C4-2B (cell line): ENCODE measurements at regions not wholly inside any gene's neighbourhood (a gene's known extent, or its start where the extent isn't known, plus 50 kb on each side); places are given as distances from the start of the nearest gene placed in this dataset.

Source experiments
- CTCF ChIP-seq: fragments of 450-650 bp; conservative IDR thresholded peaks from 2 replicates; pipeline ENCODE4 v1.5.1; 2017; ENCODE audit warnings: mild to moderate bottlenecking
- ZFX ChIP-seq: fragments of 450-650 bp; IDR thresholded peaks from 2 replicates; pipeline ENCODE4 v1.6.1; 2017

- TF ChIP-seq CTCF (no peak), ZFX (no peak)
These were observed 226.8 kb upstream of the CHST9 start for GRCh38 chr18:27411911-27412310.
